ENCODE measurements at regions not wholly inside any gene's neighbourhood (a gene's known extent, or its start where the extent isn't known, plus 50 kb on each side); places are given as distances from the start of the nearest gene placed in this dataset.

DNA sequence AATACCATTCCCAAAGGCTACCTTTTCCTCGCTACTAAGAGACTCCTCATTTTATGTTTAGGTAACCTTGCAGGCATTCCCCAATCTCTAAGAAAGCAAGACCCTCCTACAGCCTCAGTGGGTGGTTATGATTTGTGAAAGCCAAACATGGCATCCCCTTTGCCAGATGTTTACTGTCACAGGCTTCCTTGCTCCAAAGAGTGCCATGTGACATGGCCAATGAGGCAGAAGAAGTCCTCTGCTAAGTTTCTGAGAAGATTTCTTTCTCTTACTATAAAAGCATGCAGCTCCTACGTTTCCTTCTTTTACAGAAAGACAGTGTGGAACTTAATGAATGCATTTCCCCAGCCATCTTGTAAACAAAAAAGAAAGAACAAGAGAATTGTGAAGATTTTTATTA lies 688.2 kb downstream of the TBC1D32 start:
- TF ChIP-seq, protein P1, sequence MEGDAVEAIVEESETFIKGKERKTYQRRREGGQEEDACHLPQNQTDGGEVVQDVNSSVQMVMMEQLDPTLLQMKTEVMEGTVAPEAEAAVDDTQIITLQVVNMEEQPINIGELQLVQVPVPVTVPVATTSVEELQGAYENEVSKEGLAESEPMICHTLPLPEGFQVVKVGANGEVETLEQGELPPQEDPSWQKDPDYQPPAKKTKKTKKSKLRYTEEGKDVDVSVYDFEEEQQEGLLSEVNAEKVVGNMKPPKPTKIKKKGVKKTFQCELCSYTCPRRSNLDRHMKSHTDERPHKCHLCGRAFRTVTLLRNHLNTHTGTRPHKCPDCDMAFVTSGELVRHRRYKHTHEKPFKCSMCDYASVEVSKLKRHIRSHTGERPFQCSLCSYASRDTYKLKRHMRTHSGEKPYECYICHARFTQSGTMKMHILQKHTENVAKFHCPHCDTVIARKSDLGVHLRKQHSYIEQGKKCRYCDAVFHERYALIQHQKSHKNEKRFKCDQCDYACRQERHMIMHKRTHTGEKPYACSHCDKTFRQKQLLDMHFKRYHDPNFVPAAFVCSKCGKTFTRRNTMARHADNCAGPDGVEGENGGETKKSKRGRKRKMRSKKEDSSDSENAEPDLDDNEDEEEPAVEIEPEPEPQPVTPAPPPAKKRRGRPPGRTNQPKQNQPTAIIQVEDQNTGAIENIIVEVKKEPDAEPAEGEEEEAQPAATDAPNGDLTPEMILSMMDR (optimal IDR thresholded peaks at IDR 0.05 in 1 of 3, IDR thresholded peaks at IDR 0.05 in 1 of 3, conservative IDR thresholded peaks at IDR 0.05 in 1 of 3; ENCODE audit: extremely low read depth in 1 of 3, insufficient read depth in 2 of 3, low read length in 3 of 3) = no peak
- TF ChIP-seq EZH2 (IDR thresholded peaks at IDR 0.05; ENCODE audit: low read length) = no peak

Measured in keratinocyte (primary cell).